ENCODE measurements at regions not wholly inside any gene's neighbourhood (a gene's known extent, or its start where the extent isn't known, plus 50 kb on each side); places are given as distances from the start of the nearest gene placed in this dataset.

DNA sequence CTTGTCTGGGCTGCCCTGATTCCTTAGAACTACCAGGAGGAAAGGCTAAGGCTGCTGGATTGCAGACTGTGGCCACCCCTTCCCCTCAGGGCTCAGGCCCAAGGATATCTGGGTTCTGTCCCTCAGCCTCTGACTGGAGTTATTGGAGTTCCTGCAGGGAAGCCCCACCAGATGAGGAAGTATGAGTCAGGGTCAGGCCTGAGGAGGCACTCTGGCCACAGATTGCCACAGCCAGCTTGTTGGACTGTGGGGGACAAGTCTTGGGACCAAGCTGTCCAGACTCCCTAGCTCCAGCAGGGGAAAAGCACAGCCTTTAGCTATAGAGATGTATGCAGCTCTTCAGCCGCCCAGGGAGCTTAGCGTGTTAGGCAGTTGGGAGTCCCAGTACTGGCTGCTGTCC, 381.9 kb upstream of the TOM1L1 start:
- TF ChIP-seq CTCF (IDR thresholded peaks at IDR 0.05; ENCODE audit: low read length) (no peak), EZH2 (IDR thresholded peaks at IDR 0.05; ENCODE audit: borderline replicate concordance, low read length) (no peak)

Data from OCI-LY1 (cell line).